ENCODE measurements at regions not wholly inside any gene's neighbourhood (a gene's known extent, or its start where the extent isn't known, plus 50 kb on each side); places are given as distances from the start of the nearest gene placed in this dataset.

DNA sequence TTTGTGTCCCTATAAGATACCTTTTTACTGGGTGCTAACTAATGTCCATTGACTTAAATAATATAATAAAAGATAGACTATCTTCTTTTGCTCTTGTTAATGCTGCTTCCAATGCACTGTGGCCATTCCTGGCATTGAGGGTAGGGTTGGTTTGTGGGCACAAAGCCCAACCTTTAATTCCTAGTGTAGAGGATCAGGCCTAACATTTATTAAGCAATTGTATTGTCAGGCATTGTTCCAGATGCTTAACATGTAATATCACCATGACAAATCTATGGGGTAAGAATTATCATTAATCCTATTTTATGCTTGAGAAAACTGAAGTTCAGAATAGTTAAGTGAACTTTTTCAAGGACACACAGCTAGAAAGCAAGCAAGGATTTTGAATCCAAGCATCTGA lies 60.4 kb upstream of the GPBP1 start:
- DNase-seq (ENCODE audit: extremely low spot score, unreplicated experiment): no peak
- Mint-ChIP-seq H3K27me3 (ENCODE audit: unreplicated experiment) (peaks cover 5% of the 10 kb centered on the region), H3K27ac (ENCODE audit: unreplicated experiment) (no peak overlapping the region), H3K36me3 (ENCODE audit: unreplicated experiment) (no peaks in the 10 kb centered on the region), H3K9me3 (ENCODE audit: unreplicated experiment) (no peaks in the 10 kb centered on the region), H3K4me1 (ENCODE audit: unreplicated experiment) (no peaks in the 10 kb centered on the region), H3K4me3 (ENCODE audit: unreplicated experiment) (no peak overlapping the region)
- TF ChIP-seq, protein P1, sequence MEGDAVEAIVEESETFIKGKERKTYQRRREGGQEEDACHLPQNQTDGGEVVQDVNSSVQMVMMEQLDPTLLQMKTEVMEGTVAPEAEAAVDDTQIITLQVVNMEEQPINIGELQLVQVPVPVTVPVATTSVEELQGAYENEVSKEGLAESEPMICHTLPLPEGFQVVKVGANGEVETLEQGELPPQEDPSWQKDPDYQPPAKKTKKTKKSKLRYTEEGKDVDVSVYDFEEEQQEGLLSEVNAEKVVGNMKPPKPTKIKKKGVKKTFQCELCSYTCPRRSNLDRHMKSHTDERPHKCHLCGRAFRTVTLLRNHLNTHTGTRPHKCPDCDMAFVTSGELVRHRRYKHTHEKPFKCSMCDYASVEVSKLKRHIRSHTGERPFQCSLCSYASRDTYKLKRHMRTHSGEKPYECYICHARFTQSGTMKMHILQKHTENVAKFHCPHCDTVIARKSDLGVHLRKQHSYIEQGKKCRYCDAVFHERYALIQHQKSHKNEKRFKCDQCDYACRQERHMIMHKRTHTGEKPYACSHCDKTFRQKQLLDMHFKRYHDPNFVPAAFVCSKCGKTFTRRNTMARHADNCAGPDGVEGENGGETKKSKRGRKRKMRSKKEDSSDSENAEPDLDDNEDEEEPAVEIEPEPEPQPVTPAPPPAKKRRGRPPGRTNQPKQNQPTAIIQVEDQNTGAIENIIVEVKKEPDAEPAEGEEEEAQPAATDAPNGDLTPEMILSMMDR (IDR thresholded peaks at IDR 0.05): no peak

DNA sequence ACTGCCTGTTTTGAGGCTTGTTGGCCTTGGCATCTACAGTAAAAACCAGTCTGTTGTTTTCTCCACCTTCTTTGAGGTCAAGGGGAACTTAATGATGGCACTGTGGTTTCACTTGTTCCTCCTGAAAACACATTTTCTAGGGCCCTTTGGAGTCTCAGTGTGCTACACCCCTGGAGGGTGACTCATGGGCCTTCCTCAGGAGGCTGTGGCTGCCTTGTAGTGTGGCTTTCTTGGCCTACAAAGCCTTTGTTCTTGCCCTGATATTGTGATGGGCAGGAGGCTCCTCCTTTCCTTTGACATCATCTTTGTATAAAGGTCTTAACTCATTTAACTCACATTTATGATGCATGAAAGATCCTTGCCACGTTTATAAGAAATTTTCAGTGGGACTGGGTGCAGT lies 56.3 kb upstream of the GPBP1 start:
- Mint-ChIP-seq H3K4me3 (ENCODE audit: unreplicated experiment) (no peak overlapping the region), H3K27me3 (ENCODE audit: unreplicated experiment) (peaks cover 8% of the 10 kb centered on the region), H3K27ac (ENCODE audit: unreplicated experiment) (no peak overlapping the region), H3K36me3 (ENCODE audit: unreplicated experiment) (no peaks in the 10 kb centered on the region), H3K4me1 (ENCODE audit: unreplicated experiment) (no peaks in the 10 kb centered on the region), H3K9me3 (ENCODE audit: unreplicated experiment) (peaks cover 3% of the 10 kb centered on the region)
- TF ChIP-seq, protein P1 (IDR thresholded peaks at IDR 0.05): no peak
- DNase-seq (ENCODE audit: extremely low spot score, unreplicated experiment): peak; percentile 51

DNA sequence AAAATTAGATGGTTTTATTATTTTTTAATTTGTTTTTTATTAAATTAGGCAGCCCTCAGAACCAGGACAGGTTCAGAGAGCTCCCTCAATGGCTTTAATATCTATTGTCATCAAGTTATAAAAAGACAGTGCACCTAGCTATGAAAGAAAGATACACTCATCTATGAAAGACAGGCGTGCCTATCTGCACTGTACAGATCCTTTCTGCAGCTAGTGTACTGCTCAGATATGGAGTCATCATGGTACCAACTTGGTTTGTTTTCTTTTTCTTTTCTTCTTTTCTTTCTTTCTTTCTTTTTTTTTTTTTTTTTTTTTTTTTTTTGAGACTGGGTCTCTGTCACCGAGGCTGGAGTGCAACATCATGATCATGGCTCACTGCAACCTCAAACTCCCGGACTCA lies 54.8 kb upstream of the GPBP1 start:
- H3K27ac Mint-ChIP-seq (ENCODE audit: unreplicated experiment): no peak overlapping the region
- H3K27me3 Mint-ChIP-seq (ENCODE audit: unreplicated experiment): peaks cover 3% of the 10 kb centered on the region
- H3K36me3 Mint-ChIP-seq (ENCODE audit: unreplicated experiment): no peaks in the 10 kb centered on the region
- H3K4me3 Mint-ChIP-seq (ENCODE audit: unreplicated experiment): no peak overlapping the region
- peak; percentile 8 for DNase-seq (ENCODE audit: extremely low spot score, unreplicated experiment)
- H3K9me3 Mint-ChIP-seq (ENCODE audit: unreplicated experiment): peaks cover 5% of the 10 kb centered on the region
- no peaks in the 10 kb centered on the region for H3K4me1 Mint-ChIP-seq (ENCODE audit: unreplicated experiment)
- TF ChIP-seq, protein P1 (IDR thresholded peaks at IDR 0.05): no peak

DNA sequence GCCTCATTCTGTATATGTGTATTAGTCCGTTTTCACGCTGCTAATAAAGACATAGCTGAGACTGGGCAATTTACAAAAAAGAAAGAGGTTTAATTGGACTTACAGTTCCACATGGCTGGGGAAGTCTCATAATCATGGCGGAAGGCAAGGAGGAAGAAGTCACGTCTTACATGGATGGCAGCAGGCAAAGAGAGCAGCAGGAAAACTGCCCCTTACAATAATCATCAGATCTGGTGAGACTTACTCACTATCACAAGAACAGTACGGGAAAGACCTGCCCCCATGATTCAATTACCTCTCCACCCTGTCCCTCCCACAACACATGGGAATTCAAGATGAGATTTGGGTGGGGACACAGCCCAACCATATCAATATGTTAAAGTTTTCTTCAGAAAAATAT lies 49.8 kb upstream of the GPBP1 start:
- H3K4me3 Mint-ChIP-seq (ENCODE audit: unreplicated experiment): no peak overlapping the region
- no peaks in the 10 kb centered on the region for H3K4me1 Mint-ChIP-seq (ENCODE audit: unreplicated experiment)
- H3K27me3 Mint-ChIP-seq (ENCODE audit: unreplicated experiment): peaks cover 3% of the 10 kb centered on the region
- no peak overlapping the region for H3K27ac Mint-ChIP-seq (ENCODE audit: unreplicated experiment)
- H3K36me3 Mint-ChIP-seq (ENCODE audit: unreplicated experiment): no peaks in the 10 kb centered on the region
- TF ChIP-seq, protein P1 (IDR thresholded peaks at IDR 0.05): no peak
- H3K9me3 Mint-ChIP-seq (ENCODE audit: unreplicated experiment): peaks cover 5% of the 10 kb centered on the region
- DNase-seq (ENCODE audit: extremely low spot score, unreplicated experiment): no peak

All from osteocyte (in vitro differentiated cells).